ENCODE measurements at regions not wholly inside any gene's neighbourhood (a gene's known extent, or its start where the extent isn't known, plus 50 kb on each side); places are given as distances from the start of the nearest gene placed in this dataset.

DNA sequence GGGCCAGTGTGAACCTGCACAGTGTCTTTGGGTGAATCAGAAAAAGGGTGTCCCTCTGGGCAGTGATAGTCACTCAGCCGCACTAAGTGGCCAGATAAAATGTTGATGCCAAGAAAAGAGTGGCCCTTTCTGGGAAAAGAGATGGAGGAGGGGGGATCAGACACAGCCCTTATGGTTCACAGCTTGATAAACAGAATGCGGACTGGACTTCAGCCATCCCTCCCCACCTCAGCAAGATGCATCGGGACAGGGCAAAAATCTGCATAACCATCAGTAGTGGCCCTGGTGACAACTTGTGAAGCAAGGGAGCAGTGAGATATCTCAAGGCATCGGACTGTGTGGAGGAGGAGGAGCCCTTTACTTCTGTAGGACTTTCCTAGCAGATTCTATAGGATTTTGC is 353.8 kb upstream of the PLXNA2 start:
- ATAC-seq (ENCODE audit: low read depth), result no peak
- Histone ChIP-seq H3K9me3 (ENCODE audit: severe bottlenecking) (no peaks in the 10 kb centered on the region), H3K4me3 (ENCODE audit: severe bottlenecking) (no peak overlapping the region), H3K27me3 (ENCODE audit: insufficient read depth, poor library complexity, severe bottlenecking) (no peaks in the 10 kb centered on the region), H3K27ac (ENCODE audit: poor library complexity, severe bottlenecking) (no peak overlapping the region), H3K36me3 (ENCODE audit: low read depth) (no peaks in the 10 kb centered on the region), H3K4me1 (ENCODE audit: insufficient read depth, poor library complexity, severe bottlenecking) (no peaks in the 10 kb centered on the region)
- TF ChIP-seq, protein P1, sequence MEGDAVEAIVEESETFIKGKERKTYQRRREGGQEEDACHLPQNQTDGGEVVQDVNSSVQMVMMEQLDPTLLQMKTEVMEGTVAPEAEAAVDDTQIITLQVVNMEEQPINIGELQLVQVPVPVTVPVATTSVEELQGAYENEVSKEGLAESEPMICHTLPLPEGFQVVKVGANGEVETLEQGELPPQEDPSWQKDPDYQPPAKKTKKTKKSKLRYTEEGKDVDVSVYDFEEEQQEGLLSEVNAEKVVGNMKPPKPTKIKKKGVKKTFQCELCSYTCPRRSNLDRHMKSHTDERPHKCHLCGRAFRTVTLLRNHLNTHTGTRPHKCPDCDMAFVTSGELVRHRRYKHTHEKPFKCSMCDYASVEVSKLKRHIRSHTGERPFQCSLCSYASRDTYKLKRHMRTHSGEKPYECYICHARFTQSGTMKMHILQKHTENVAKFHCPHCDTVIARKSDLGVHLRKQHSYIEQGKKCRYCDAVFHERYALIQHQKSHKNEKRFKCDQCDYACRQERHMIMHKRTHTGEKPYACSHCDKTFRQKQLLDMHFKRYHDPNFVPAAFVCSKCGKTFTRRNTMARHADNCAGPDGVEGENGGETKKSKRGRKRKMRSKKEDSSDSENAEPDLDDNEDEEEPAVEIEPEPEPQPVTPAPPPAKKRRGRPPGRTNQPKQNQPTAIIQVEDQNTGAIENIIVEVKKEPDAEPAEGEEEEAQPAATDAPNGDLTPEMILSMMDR (IDR thresholded peaks at IDR 0.05; ENCODE audit: poor library complexity, severe bottlenecking), result no peak
- DNase-seq (ENCODE audit: low spot score), result no peak

- H3K27ac ChIP-seq (ENCODE audit: poor library complexity, severe bottlenecking), result no peak overlapping the region
- H3K4me1 ChIP-seq (ENCODE audit: insufficient read depth, poor library complexity, severe bottlenecking), result peaks cover 2% of the 10 kb centered on the region
Observed at GRCh38 chr1:208599063-208599462, 354.9 kb upstream of the PLXNA2 start.

GRCh38 chr1:208600456-208601190 is 356.4 kb upstream of the PLXNA2 start:
- TF ChIP-seq, protein P1 (IDR thresholded peaks at IDR 0.05; ENCODE audit: poor library complexity, severe bottlenecking), result no peak
- Histone ChIP-seq H3K9me3 (ENCODE audit: severe bottlenecking) (no peaks in the 10 kb centered on the region), H3K36me3 (ENCODE audit: low read depth) (no peaks in the 10 kb centered on the region), H3K27me3 (ENCODE audit: insufficient read depth, poor library complexity, severe bottlenecking) (no peaks in the 10 kb centered on the region), H3K27ac (ENCODE audit: poor library complexity, severe bottlenecking) (no peak overlapping the region), H3K4me1 (ENCODE audit: insufficient read depth, poor library complexity, severe bottlenecking) (peaks cover 9% of the 10 kb centered on the region), H3K4me3 (ENCODE audit: severe bottlenecking) (no peak overlapping the region)
- no peak for ATAC-seq (ENCODE audit: low read depth)
- no peak for DNase-seq (ENCODE audit: low spot score)

More at GRCh38 chr1:208599063-208599462, 354.9 kb upstream of the PLXNA2 start:
- TF ChIP-seq, protein P1 (IDR thresholded peaks at IDR 0.05; ENCODE audit: poor library complexity, severe bottlenecking), result no peak
- DNase-seq (ENCODE audit: low spot score), result no peak
- Histone ChIP-seq H3K27me3 (ENCODE audit: insufficient read depth, poor library complexity, severe bottlenecking) (no peaks in the 10 kb centered on the region), H3K9me3 (ENCODE audit: severe bottlenecking) (no peaks in the 10 kb centered on the region), H3K4me3 (ENCODE audit: severe bottlenecking) (no peak overlapping the region), H3K36me3 (ENCODE audit: low read depth) (no peaks in the 10 kb centered on the region)
- ATAC-seq (ENCODE audit: low read depth), result no peak

DNA sequence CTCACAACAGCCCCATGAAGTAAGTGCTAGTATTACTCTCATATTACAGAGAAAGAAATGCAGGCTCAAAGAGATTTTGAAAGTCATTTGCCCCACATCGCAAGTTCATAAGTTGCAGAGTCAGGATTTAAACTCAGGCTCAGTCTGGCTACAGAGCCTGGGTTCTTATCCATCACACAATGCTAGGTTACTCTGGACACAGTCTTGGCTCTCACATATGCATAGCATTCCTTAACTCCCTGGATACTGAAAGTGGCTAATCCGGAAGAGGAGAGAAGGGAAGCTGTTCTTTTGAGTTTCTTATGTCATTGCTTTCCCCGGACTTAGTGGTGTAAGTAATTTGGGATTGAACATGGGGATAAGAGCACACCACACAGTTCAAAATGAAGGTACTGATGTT is 357.4 kb upstream of the PLXNA2 start:
- DNase-seq (ENCODE audit: low spot score) (no peak), ATAC-seq (ENCODE audit: low read depth) (no peak)
- Histone ChIP-seq H3K36me3 (ENCODE audit: low read depth) (no peaks in the 10 kb centered on the region), H3K27ac (ENCODE audit: poor library complexity, severe bottlenecking) (no peak overlapping the region), H3K9me3 (ENCODE audit: severe bottlenecking) (no peaks in the 10 kb centered on the region), H3K4me3 (ENCODE audit: severe bottlenecking) (no peak overlapping the region), H3K4me1 (ENCODE audit: insufficient read depth, poor library complexity, severe bottlenecking) (peaks cover 9% of the 10 kb centered on the region), H3K27me3 (ENCODE audit: insufficient read depth, poor library complexity, severe bottlenecking) (no peaks in the 10 kb centered on the region)
- TF ChIP-seq, protein P1 (IDR thresholded peaks at IDR 0.05; ENCODE audit: poor library complexity, severe bottlenecking), result no peak

GRCh38 chr1:208603721-208604120 is 359.5 kb upstream of the PLXNA2 start:
- no peak for ATAC-seq (ENCODE audit: low read depth)
- Histone ChIP-seq H3K27ac (ENCODE audit: poor library complexity, severe bottlenecking) (peak overlapping the region; percentile 24), H3K36me3 (ENCODE audit: low read depth) (no peaks in the 10 kb centered on the region), H3K4me3 (ENCODE audit: severe bottlenecking) (no peak overlapping the region), H3K9me3 (ENCODE audit: severe bottlenecking) (no peaks in the 10 kb centered on the region), H3K27me3 (ENCODE audit: insufficient read depth, poor library complexity, severe bottlenecking) (no peaks in the 10 kb centered on the region), H3K4me1 (ENCODE audit: insufficient read depth, poor library complexity, severe bottlenecking) (peaks cover 9% of the 10 kb centered on the region)
- TF ChIP-seq, protein P1 (IDR thresholded peaks at IDR 0.05; ENCODE audit: poor library complexity, severe bottlenecking), result no peak
- DNase-seq (ENCODE audit: low spot score), result no peak

Measured in RWPE2 (cell line).